Smooth muscle cell (in vitro differentiated cells): ENCODE measurements at regions not wholly inside any gene's neighbourhood (a gene's known extent, or its start where the extent isn't known, plus 50 kb on each side); places are given as distances from the start of the nearest gene placed in this dataset.
A peak's percentile ranks its signal among the peaks of the same experiment; 100 is the strongest.

ENCODE experiments used
- DNase-seq: peaks from one replicate; lab custom pipeline; 2025; ENCODE audit not compliant: unreplicated experiment; lab: John Stamatoyannopoulos, UW
- H2AFZ ChIP-seq: fragments of 200-600 bp; sonication (generic); 2 replicates; pipeline ENCODE4 v1.6.0; 2016; ENCODE audit warnings: antibody characterized with exemption, low read depth, mild to moderate bottlenecking
- H3F3A ChIP-seq: fragments of 200-600 bp; sonication (generic); 2 replicates; pipeline ENCODE4 v1.6.0; 2017; ENCODE audit warnings: antibody characterized with exemption, low read depth
- H3K27ac ChIP-seq: fragments of 200-600 bp; sonication (generic); 2 replicates; pipeline ENCODE4 v1.5.1; 2016; ENCODE audit warnings: low read depth, mild to moderate bottlenecking
- H3K27me3 ChIP-seq: fragments of 200-600 bp; sonication (generic); 2 replicates; pipeline ENCODE4 v1.6.1; 2016; ENCODE audit warnings: low read depth, mild to moderate bottlenecking
- H3K36me3 ChIP-seq: fragments of 200-600 bp; sonication (generic); 2 replicates; pipeline ENCODE4 v1.5.1; 2016; ENCODE audit warnings: low read depth
- H3K4me1 ChIP-seq: fragments of 200-600 bp; sonication (generic); 2 replicates; pipeline ENCODE4 v1.5.1; 2016; ENCODE audit warnings: low read depth
- H3K4me2 ChIP-seq: fragments of 200-600 bp; sonication (generic); 2 replicates; pipeline ENCODE4 v1.6.0; 2016; ENCODE audit warnings: mild to moderate bottlenecking
- H3K4me3 ChIP-seq: fragments of 200-600 bp; sonication (generic); 2 replicates; pipeline ENCODE4 v1.5.1; 2016; ENCODE audit warnings: mild to moderate bottlenecking
- H3K79me2 ChIP-seq: fragments of 200-600 bp; sonication (generic); 2 replicates; pipeline ENCODE4 v1.6.0; 2016; ENCODE audit warnings: low read depth, mild to moderate bottlenecking
- H3K9ac ChIP-seq: fragments of 200-600 bp; sonication (generic); 2 replicates; pipeline ENCODE4 v1.6.0; 2016; ENCODE audit warnings: low read depth
- H3K9me3 ChIP-seq: fragments of 200-600 bp; sonication (generic); replicated peaks from 2 replicates; pipeline ENCODE4 v1.5.1; 2016; ENCODE audit warnings: low read depth
- H4K20me1 ChIP-seq: fragments of 200-600 bp; sonication (generic); 2 replicates; pipeline ENCODE4 v1.6.0; 2016; ENCODE audit warnings: low read depth
- CTCF ChIP-seq: fragments of 200-600 bp; sonication (generic); IDR thresholded peaks from 2 replicates; pipeline ENCODE4 v1.5.1; 2017; ENCODE audit warnings: borderline replicate concordance, mild to moderate bottlenecking, antibody characterized with exemption; ENCODE audit not compliant: insufficient read depth, poor library complexity, severe bottlenecking
- WGBS: methylation state at CpG from one replicate; pipeline ENCODE4 v1.1.7; 2016; ENCODE audit warnings: low lambda C conversion rate; 5-methylcytosine and 5-hydroxymethylcytosine counted together

- no peaks in the 10 kb centered on the region for H3K4me1 ChIP-seq
- no peaks in the 10 kb centered on the region for H4K20me1 ChIP-seq
- WGBS, result 75% methylated on average over 1 of the region's 1 CpG
- H3K4me3 ChIP-seq, result no peak overlapping the region
- no peaks in the 10 kb centered on the region for H3K79me2 ChIP-seq
- no peaks in the 10 kb centered on the region for H3K9me3 ChIP-seq
- no peak overlapping the region for H3K4me2 ChIP-seq
- H3K27ac ChIP-seq, result no peak overlapping the region
- no peaks in the 10 kb centered on the region for H3K27me3 ChIP-seq
- no peak for DNase-seq
- no peak overlapping the region for H2AFZ ChIP-seq
- no peaks in the 10 kb centered on the region for H3K36me3 ChIP-seq
- H3F3A ChIP-seq, result no peaks in the 10 kb centered on the region
- no peak overlapping the region for H3K9ac ChIP-seq
- no peak for TF ChIP-seq CTCF
These were observed 379.2 kb downstream of the BTG1 start for GRCh38 chr12:91766454-91766853.

GRCh38 chr12:91763654-91764370 is 381.8 kb downstream of the BTG1 start:
- H3F3A ChIP-seq, result no peaks in the 10 kb centered on the region
- H3K9me3 ChIP-seq, result peaks cover 5% of the 10 kb centered on the region
- H3K79me2 ChIP-seq, result no peaks in the 10 kb centered on the region
- H2AFZ ChIP-seq, result peak overlapping the region; percentile 28
- no peaks in the 10 kb centered on the region for H3K36me3 ChIP-seq
- whole genome bisulfite sequencing, result 63% methylated on average over 5 of the region's 5 CpGs
- no peak overlapping the region for H3K27ac ChIP-seq
- no peaks in the 10 kb centered on the region for H4K20me1 ChIP-seq
- DNase-seq, result no peak
- no peaks in the 10 kb centered on the region for H3K27me3 ChIP-seq
- no peaks in the 10 kb centered on the region for H3K4me1 ChIP-seq
- no peak for TF ChIP-seq CTCF
- H3K9ac ChIP-seq, result no peak overlapping the region
- H3K4me3 ChIP-seq, result no peak overlapping the region
- no peak overlapping the region for H3K4me2 ChIP-seq

GRCh38 chr12:91753649-91754048 is 392.0 kb downstream of the BTG1 start:
- Histone ChIP-seq H3K79me2 (no peaks in the 10 kb centered on the region), H3K36me3 (peaks cover 3% of the 10 kb centered on the region), H3K9me3 (peaks cover 12% of the 10 kb centered on the region), H3K4me3 (no peak overlapping the region), H3K27me3 (no peaks in the 10 kb centered on the region), H3K27ac (no peak overlapping the region), H3F3A (no peaks in the 10 kb centered on the region), H2AFZ (no peak overlapping the region), H3K9ac (no peak overlapping the region), H3K4me2 (no peak overlapping the region), H3K4me1 (no peaks in the 10 kb centered on the region), H4K20me1 (no peaks in the 10 kb centered on the region)
- TF ChIP-seq CTCF, result no peak
- no peak for DNase-seq
- WGBS, result 95% methylated on average over 3 of the region's 3 CpGs

GRCh38 chr12:91746976-91747375 is 398.7 kb downstream of the BTG1 start:
- Histone ChIP-seq H3K9ac (no peak overlapping the region), H3K36me3 (no peaks in the 10 kb centered on the region), H3K4me1 (no peaks in the 10 kb centered on the region), H3K79me2 (no peaks in the 10 kb centered on the region), H2AFZ (no peak overlapping the region), H3K4me2 (no peak overlapping the region), H3K27ac (no peak overlapping the region), H4K20me1 (no peaks in the 10 kb centered on the region), H3K27me3 (no peaks in the 10 kb centered on the region), H3F3A (no peaks in the 10 kb centered on the region), H3K4me3 (no peak overlapping the region), H3K9me3 (no peaks in the 10 kb centered on the region)
- no peak for TF ChIP-seq CTCF
- WGBS, result 100% methylated on average over 1 of the region's 1 CpG
- DNase-seq, result no peak
